GM21360 (cell line): ENCODE measurements at regions not wholly inside any gene's neighbourhood (a gene's known extent, or its start where the extent isn't known, plus 50 kb on each side); places are given as distances from the start of the nearest gene placed in this dataset.

Experiments used
- ATAC-seq: cut with Tn5 transposase; IDR thresholded peaks from one replicate; pipeline ENCODE4 v1.9.1; 2021; ENCODE audit warnings: mild to moderate bottlenecking, moderate library complexity; ENCODE audit not compliant: unreplicated experiment

DNA sequence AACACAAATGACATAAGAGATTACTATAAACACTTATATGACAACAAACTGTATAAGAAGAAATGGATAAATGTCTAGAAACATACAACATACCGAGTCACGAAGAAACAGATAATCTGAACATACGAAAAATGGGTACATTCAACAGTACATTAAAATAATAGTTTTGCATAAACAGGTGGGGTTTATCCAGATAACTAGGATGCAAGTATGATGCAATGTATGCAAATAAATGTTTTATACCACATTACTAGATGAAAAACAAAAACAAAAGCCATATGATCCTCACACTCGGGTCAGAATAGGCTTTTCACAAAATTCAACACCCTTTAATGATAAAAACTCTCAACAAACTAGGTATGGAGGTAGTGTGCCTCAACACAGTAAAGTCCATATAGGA is 1585.7 kb downstream of the BRINP3 start:
- ATAC-seq = no peak

DNA sequence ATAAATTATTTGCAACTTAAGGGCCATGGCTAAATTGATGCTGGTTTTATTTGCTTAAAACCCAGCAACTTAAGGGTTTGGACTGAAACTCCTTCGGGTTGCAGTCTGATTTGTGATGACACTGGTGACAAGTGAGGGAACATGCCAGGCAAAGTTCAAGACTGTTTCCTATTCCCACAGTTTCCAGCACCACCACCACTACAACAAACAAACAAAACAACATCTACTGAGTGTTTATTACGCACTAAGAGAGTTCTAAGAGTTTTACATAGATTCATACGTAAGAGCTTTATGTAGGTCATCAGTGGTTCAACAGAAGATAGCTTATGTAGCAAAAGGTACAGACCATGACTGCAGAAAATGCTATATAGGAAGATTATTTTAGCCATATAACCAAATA is 1582.1 kb downstream of the BRINP3 start:
- ATAC-seq = no peak

DNA sequence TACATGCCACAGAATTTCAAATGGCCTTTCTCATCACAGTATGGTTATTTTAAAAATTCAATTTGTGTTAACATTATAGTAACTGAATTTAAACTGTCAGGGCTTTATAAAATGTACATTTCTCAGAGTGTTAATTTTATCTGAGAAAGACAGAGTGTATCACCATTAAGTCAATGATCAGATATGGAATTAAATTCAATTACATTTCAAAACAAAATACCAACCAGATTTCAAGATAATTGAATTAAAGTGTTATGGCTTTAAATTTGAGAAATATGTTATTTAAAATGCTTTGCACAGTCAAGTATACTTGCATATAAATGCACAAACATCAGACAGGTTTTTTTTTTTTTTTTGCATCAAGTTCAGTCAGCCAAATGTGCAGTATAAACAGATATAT is 1574.4 kb downstream of the BRINP3 start:
- no peak for ATAC-seq

DNA sequence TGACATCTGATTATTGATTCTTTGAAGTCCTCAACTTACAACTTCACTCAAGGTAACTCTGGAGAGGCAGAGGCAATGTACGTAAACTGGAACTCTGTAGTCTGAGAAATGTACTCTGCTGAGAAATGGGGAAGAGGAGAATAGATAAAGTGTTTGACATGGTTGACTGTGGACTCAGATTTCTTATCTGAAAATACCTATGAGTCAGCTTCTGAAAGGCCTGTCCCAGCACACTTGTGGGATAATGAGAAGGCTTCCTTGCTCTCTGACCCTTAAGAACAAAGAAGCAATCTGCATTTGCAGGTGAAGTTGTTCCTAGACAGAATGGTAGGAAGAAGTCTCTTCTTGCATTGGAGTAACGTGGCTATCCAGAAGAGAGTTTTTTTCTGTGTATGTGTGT is 1573.5 kb downstream of the BRINP3 start:
- no peak for ATAC-seq

DNA sequence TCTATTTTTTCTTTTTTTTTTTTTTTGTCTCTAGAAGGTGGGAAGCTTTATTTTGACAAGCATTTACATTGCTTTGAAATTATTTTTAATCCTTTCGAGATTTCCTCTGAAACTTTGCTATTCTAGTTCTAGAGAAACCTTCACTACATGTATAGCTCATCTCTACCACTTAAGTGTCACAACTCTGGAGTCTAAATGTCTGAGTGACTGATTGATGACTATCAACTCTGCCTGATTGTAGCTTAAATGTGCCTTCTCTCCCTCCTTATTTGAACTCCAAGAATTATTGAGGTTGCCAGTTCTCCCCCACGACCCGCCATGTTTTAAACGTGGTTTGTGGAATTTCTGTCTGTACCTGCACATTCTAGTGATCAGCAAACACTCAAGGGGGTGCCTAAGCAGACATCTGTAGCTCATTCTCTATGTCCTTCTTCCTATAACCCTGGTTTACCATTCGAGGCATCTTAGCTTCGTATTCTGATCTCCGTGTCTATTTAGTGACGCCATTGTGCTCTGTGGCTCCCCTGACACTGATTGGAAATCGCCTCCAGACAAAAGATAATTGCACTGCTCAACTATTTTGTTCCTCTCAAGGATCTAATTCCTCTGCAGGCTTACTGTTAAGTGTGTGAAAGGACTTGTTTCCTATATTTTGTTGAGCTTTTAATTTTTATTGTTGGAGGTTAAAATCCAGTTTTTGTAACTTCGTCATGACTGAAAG is 1570.6 kb downstream of the BRINP3 start:
- no peak for ATAC-seq

DNA sequence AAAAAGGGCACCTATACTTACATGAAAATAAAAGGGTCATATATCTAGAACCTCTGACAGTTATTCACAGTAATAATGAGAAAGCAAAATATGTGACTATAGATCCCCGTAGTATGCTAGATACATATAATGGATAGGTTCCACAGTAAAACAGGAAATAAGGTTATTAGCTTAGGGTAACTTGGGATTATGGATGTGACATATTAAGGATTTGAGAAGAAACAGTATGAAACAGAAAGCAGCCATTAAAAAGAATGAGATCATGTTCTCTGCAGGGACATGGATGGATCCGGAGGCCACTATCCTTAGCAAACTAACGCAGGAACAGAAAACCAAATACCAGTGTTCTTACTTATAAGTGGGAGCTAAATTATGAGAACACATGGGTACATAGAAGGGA is 1547.3 kb downstream of the BRINP3 start:
- ATAC-seq = no peak

DNA sequence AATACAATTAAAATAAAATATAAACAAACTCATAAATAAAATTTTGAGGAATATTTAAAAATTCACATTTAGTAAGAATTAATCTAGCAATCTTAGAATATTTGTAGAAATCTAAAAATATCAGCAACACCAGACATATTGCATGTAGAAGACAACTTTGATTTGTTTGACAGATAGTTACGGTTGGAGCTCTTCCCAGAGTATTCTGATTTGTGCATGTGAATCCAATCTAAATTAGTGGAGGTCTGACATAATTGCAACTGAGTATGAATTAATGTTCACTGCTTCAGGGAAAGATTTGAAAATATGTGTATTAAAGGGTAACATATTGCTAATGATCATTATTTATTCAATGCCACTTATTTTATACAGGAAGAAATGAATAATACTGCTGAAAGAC is 1546.2 kb downstream of the BRINP3 start:
- no peak for ATAC-seq

DNA sequence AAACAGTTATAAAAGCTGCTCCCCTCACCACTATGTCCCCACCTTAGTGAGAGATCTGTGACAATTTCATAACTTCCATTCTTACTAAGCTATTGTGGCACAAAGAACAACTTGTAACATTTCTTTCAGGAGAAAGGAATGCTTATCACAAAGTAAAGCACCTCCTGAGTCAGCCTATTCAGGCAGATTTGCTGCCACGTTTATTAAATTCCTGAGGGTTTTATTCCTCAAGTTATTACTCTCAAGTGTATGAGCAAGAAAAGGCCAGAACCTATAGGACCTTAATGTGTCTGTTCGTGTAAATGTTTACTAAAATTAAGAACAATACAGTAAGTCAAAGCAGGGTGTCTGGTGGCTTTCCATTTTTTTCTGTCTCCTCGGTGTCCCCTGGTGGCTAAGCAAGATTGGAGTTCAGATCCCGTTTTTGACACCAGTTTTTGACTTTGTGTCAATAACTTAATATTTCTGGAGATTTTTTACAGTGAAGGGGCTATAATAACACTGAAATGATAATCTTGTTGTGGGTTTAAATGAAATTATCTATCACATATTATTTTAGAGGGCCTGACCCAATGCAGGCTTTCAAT is 1539.6 kb downstream of the BRINP3 start:
- no peak for ATAC-seq

DNA sequence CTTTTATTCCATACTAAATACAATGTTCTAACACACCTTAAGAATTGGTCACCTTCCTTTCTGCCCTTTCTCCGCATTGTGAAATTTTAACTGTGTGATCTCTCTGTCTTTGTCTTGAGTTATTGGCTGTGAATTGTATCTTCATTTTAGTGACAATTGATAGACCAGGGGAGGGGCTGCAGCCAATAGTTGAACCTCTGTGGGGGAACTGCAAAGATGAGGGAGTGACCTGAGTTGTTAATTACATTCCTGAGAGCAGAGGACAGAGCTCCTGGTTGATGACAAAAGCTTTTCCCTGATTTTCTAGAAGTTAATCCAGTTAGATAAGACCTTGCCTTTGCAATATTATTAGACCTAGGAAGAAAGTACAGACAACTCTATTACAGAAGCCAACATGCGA is 1535.7 kb downstream of the BRINP3 start:
- no peak for ATAC-seq

DNA sequence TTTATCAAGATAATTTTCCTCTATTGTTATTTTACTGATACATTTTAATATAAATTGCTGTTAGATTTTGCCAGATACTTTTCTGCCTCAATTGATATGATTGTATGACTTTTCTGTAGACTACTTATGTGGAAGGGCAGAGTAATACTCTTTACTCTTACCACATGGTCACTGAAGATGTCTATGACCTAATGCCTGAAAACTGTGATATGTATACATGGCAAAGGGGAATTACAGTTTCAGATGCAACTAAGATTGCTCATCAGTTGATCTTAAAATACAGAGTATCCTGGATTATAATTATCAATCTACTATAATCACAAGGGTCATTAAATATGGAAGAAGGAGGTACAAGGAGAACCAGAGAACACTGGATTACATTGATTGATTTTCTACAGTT is 1528.0 kb downstream of the BRINP3 start:
- no peak for ATAC-seq

DNA sequence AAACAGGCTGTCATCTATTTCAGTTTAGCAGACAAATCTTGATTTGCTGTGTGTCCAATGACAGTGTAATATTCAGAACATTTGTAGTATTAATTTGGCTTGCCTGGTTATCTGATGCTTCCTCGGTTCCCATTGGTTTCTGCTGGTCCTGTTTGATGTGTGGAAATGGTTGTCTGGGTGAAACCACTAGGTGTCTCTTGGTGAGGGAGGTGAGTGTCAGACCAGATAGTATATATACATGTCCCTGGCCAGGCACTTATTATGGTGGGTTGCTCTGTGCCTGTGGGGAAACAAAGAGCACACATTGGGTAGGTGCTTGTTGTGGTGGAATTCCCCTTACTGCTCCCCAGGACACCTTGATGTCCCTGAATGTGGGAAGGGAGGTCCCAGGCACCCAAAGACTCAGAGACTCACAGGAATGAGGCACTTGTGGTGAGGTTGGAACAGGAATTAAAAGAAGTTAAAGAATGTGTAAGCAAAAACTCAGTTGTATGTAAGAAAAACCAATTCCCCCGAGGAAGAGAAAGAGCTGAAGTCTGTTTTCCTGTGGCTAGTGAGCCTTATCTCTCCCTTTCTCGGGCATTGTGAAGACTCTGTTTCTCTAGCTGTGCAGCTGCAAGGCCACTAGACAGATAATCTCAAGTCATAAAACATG is 1519.1 kb downstream of the BRINP3 start:
- ATAC-seq = no peak

DNA sequence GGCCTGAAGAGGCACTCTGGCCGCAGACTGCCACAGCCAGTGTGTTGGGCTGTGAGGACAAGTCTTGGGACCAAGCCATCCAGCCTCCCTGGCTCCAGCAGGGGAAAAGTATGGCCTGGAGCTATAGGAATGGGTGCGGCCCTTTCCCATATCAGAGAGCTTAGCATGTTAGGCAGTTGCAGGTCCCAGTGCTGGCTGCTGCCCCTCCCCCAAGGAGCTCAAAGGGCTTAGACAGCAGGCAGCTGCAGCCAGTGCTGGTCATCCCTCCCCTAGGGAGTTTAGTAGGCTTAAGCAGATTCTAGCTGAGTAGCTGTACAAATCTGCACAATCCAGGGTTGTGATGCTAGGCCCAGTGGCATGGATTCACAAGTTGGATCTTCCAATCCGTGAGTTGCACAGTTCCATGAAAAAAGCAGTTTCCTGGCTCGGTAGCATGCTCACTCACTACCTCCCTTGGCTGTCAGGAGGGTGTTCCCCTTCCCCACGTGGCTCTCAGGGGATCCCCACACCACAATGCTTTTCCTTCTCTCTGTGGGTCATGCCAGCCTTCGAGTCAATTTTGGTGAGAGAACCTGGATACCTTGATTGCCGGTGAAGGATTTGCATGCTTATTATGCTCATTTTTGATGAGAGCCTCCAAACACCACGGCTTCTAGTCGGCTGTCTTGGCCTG is 1490.8 kb downstream of the BRINP3 start:
- no peak for ATAC-seq

DNA sequence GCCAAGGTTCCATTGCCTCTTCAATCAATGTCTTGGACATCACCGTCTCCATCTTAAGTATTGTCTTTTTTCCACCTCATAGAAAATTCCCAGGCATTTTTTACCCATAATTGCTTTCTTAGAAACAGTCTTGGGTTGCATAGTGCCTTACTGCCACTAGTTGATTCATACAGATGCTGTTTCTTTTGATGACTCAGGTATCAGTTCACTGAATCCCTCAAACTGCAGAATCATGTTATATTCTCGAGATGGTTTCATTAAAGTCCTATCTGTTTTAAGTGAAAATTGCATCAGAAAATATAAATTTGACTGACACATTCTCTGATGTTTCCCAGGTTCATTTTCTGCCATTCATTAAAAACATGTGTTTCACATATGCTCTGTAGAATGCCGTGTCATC is 1489.1 kb downstream of the BRINP3 start:
- no peak for ATAC-seq

DNA sequence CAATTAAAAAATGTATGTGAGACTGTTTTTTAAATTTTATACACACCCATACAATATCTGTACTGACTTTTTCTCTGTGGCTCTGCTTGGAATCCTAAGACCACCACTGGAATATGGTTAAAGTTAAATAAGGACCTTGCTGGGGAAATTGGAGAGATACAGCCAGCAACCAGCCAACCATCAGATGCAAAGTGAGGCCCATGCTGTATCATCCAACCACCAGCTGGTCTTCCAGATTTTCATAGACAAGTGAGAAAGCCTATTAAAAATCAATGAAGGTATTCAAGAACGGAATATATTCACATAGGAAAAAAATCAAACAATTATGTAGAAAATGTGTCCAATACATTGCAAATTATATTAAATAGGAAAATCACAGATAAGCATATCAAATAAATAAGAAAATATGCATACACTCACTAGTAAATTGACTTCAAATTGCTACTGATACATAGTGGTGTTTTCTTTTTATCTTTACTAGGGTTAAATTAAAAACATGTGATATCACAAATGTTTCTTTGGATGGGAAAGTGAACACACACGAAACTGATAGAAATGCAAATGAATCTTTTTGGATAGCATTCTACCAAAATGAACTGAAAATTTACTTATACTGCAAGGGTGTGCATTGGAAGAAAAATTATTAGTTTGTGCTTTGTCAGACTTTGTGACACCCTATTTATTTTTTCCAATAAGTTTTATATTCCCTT is 1486.3 kb downstream of the BRINP3 start:
- no peak for ATAC-seq

DNA sequence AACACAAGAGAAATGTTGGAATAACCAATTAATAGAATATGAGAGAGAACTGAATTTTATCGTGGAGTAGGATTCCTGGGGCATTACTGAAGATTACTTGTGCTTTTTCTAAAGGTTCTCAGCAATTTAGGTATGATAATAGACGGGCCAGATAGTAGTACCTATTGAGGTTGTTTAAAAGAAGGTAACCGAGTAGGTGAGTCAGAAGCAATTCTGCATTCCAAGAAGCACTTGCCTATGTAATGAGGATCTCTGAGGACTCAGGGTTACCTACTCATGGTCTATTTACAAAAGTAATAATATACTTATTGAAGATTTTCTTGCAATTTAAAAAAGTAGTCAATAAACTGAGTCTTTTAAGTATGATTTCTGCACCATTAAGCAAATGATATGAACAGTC is 1469.8 kb downstream of the BRINP3 start:
- no peak for ATAC-seq

DNA sequence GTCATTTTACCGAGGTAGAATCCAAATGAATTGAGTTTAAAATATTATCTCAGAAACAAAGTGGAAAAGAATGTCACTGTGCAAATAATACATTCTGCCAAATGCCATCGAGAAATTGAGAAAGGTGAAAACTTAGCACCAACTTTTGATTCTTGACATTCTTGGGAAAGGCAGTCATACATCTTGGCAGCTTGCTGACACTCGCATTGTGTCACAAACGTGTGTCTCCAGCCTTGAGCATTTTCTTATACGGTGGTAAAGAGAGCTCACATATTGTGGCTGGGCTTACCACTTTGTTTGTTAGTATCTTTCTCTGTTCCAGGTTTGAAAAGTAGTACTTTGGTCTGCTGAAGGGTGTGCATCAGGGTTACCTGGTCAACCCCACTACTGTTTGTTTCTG is 1456.1 kb downstream of the BRINP3 start:
- ATAC-seq = no peak

DNA sequence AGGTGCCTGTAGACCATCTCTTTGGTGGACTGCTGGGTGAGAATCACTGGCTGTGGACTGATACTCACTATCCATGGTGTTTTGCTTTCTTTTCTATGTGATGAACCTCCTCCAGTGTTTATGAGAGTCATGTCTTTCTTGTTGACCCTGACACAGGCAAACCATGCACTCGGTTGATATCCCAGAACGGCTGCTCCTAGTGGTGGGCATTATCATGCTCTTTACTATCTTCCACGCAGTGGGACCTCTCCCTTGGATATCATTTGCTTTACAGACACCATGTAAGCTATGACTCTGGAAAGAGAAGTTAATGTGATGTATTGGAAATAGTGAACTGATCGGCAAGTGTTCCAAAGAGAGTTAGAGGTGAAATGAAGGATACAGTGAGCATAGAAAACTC is 1455.6 kb downstream of the BRINP3 start:
- no peak for ATAC-seq

DNA sequence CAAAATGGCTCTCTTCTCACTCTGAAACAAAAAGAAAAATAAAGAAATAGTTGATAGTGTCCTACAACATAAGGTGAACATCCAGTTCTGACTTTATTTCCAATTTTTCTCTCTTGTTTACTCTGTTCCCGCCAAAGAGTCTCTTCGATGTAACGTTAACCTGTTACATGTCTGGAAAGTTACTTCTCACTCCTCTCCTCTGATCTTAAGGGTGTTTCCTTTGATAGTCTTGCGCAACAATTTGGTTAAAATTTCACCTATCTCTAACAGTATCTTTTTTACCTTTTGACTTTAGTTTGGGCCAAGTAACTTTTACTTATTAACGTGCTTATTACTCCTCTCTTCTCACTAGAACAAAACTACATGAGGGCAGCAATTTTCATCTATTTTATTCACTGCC is 1450.2 kb downstream of the BRINP3 start:
- ATAC-seq = no peak

DNA sequence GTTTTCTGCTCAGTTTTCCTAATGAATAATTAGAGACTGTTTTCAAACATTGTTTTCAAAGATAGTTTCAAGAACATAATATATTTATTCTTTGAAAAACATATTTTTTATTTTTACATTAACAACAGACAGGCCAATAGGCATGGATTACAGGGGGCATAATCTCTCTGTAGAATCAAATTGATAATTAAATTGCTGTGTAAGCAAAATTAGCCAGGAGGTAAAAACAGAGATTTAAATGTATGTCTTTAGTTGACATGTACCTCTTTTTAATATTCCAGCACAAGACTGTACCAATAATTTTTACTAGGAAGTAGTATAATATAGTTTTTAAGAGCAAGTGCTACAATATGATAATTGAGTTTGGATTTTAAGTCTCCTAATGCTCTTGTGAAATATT is 1444.5 kb downstream of the BRINP3 start:
- ATAC-seq = no peak

DNA sequence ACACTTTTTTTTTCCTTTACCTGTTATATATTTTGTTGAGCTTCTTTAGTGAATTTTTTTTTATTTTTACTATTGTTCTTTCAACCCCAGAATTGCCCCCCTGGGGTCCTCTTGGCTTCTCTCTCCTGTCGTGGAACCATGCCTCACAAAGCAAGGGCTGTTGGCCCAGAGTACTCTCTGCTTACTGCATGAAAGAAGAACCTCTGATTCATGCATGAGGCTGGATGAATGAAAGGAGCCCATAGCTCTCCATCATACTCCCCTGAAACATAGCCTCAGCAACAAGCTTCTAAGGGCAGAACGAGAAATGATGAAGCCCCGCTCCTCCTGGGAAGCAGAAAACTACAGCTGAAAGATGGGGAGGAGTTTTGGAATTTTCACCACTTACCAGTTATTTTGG is 1441.0 kb downstream of the BRINP3 start:
- no peak for ATAC-seq

DNA sequence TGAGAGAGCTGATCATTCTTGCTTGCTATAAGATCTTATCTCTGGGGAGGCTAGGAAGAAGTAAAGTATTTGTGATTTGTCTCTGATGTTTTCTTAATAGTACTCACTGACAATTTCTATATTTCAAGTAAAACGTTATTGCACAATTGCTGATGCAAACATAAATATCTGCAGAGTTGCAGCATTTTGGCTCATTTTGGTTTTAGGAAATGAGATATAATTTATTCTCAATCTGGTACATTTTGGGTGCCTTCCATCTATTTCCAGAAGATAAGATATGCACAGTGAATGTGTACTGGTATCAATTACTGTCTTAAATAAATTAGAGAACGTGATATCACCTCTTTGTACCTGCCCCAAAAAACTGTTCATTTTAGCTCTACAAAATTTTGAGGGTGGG is 1431.5 kb downstream of the BRINP3 start:
- ATAC-seq = no peak
